PC-9 (cell line): ENCODE measurements at regions not wholly inside any gene's neighbourhood (a gene's known extent, or its start where the extent isn't known, plus 50 kb on each side); places are given as distances from the start of the nearest gene placed in this dataset.

Source experiments
- EZH2 ChIP-seq: fragments of 200-600 bp; sonication (generic); IDR thresholded peaks from 2 replicates; pipeline ENCODE4 v1.8.0; 2017; ENCODE audit warnings: antibody characterized with exemption, low read depth
- TF ChIP-seq, protein P1 (sequence below): fragments of 200-600 bp; sonication (generic); conservative IDR thresholded peaks from 2 replicates; pipeline ENCODE4 v1.6.1; 2017; ENCODE audit warnings: mixed run types, antibody characterized with exemption, mild to moderate bottlenecking, moderate library complexity

- TF ChIP-seq, protein P1, sequence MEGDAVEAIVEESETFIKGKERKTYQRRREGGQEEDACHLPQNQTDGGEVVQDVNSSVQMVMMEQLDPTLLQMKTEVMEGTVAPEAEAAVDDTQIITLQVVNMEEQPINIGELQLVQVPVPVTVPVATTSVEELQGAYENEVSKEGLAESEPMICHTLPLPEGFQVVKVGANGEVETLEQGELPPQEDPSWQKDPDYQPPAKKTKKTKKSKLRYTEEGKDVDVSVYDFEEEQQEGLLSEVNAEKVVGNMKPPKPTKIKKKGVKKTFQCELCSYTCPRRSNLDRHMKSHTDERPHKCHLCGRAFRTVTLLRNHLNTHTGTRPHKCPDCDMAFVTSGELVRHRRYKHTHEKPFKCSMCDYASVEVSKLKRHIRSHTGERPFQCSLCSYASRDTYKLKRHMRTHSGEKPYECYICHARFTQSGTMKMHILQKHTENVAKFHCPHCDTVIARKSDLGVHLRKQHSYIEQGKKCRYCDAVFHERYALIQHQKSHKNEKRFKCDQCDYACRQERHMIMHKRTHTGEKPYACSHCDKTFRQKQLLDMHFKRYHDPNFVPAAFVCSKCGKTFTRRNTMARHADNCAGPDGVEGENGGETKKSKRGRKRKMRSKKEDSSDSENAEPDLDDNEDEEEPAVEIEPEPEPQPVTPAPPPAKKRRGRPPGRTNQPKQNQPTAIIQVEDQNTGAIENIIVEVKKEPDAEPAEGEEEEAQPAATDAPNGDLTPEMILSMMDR: no peak
- TF ChIP-seq EZH2: no peak
Observed at GRCh38 chr18:14958701-14959100, 210.7 kb downstream of the ANKRD30B start.
